HCT116 (cell line): ENCODE measurements at regions not wholly inside any gene's neighbourhood (a gene's known extent, or its start where the extent isn't known, plus 50 kb on each side); places are given as distances from the start of the nearest gene placed in this dataset.

ENCODE experiments used
- CBX3 ChIP-seq: IDR thresholded peaks from 2 replicates; pipeline ENCODE4 v1.6.1; 2012; ENCODE audit warnings: low read depth
- CEBPB ChIP-seq: IDR thresholded peaks from 2 replicates; pipeline ENCODE4 v1.6.1; 2012; ENCODE audit warnings: low read depth
- CTCF ChIP-seq, 3 experiments: fragments of 200-600 bp in 1 of 3; sonication (generic) in 1 of 3; IDR thresholded peaks in 2 of 3; conservative IDR thresholded peaks in 1 of 3; 2 replicates each; pipeline ENCODE4 v1.5.1; 2012 to 2017; ENCODE audit warnings: low read depth in 2 of 3, low read length in 2 of 3, antibody characterized with exemption in 1 of 3, borderline replicate concordance in 1 of 3, control low read depth in 1 of 3, mild to moderate bottlenecking in 1 of 3, mixed read lengths in 1 of 3, mixed run types in 1 of 3, moderate library complexity in 1 of 3; ENCODE audit not compliant: insufficient read depth in 1 of 3
- EZH2 ChIP-seq: fragments of 200-600 bp; sonication (generic); IDR thresholded peaks from 2 replicates; pipeline ENCODE4 v1.6.1; 2017; ENCODE audit warnings: antibody characterized with exemption, mixed run types
- EZH2phosphoT487 ChIP-seq: fragments of 200-600 bp; IDR thresholded peaks from 2 replicates; pipeline ENCODE4 v1.6.1; 2018; ENCODE audit warnings: antibody characterized with exemption, borderline replicate concordance
- POLR2A ChIP-seq: IDR thresholded peaks from 2 replicates; pipeline ENCODE4 v1.7.0; 2011; ENCODE audit warnings: borderline replicate concordance; ENCODE audit not compliant: insufficient read depth, insufficient read length; ENCODE audit errors: extremely low read depth
- RAD21 ChIP-seq: IDR thresholded peaks from 2 replicates; pipeline ENCODE4 v1.6.1; 2012; ENCODE audit warnings: low read depth, mild to moderate bottlenecking
- REST ChIP-seq: IDR thresholded peaks from 2 replicates; pipeline ENCODE4 v1.6.1; 2012; ENCODE audit warnings: low read depth
- SIN3A ChIP-seq: IDR thresholded peaks from 2 replicates; pipeline ENCODE4 v1.6.1; 2012; ENCODE audit warnings: low read depth
- ZNF274 ChIP-seq: fragments of 200-500 bp; sonication (Bioruptor generic); IDR thresholded peaks from 2 replicates; pipeline ENCODE4 v1.6.1; 2014; ENCODE audit warnings: mild to moderate bottlenecking, low read depth, low read length, inconsistent platforms
- TF ChIP-seq, protein P1 (sequence below): IDR thresholded peaks from 2 replicates; pipeline ENCODE4 v1.6.1; 2012

DNA sequence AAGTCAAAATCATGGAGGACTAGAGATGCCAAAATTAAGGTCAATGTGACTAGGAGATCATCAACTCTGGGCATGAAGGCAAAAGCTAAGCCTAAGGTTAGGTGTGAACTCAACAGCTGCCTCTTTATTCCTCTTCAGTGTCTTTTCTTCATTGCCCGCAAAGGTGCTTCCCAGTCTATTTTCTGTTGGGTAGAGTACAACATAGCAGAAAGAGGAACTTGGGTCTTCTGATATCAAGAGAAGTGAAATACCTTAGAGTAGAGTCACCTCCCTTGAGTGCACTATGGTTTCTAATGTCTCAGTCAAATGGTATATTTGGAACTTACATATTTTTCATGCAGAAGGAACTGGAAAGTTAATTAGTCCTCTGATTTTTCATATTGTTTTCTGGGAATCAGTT lies 122.5 kb upstream of the GRIN3A start:
- TF ChIP-seq EZH2: no peak
- TF ChIP-seq RAD21: no peak
- TF ChIP-seq CTCF (IDR thresholded peaks at IDR 0.05 in 2 of 3, conservative IDR thresholded peaks at IDR 0.05 in 1 of 3; ENCODE audit: borderline replicate concordance in 1 of 3, insufficient read depth in 1 of 3, low read depth in 2 of 3, low read length in 2 of 3): no peak
- no peak for TF ChIP-seq CEBPB
- no peak for TF ChIP-seq EZH2phosphoT487
- no peak for TF ChIP-seq SIN3A
- no peak for TF ChIP-seq ZNF274
- no peak for TF ChIP-seq POLR2A
- TF ChIP-seq REST: no peak
- TF ChIP-seq, protein P1, sequence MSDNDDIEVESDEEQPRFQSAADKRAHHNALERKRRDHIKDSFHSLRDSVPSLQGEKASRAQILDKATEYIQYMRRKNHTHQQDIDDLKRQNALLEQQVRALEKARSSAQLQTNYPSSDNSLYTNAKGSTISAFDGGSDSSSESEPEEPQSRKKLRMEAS: no peak
- TF ChIP-seq CBX3: no peak
